Vagina (tissue), 2 donors: ENCODE measurements at regions not wholly inside any gene's neighbourhood (a gene's known extent, or its start where the extent isn't known, plus 50 kb on each side); places are given as distances from the start of the nearest gene placed in this dataset.

Experiments used
- POLR2A ChIP-seq, 2 donors: fragments of 450-650 bp; IDR thresholded peaks; one replicate each; pipeline ENCODE4 v1.6.1; 2017; ENCODE audit warnings: antibody characterized with exemption in 2 of 2, mild to moderate bottlenecking in 2 of 2, moderate library complexity in 2 of 2
- TF ChIP-seq, protein P1 (sequence below), 3 experiments: fragments of 450-650 bp in 2 of 3; fragments of 200-600 bp in 1 of 3; sonication (generic) in 1 of 3; IDR thresholded peaks; one replicate each; pipeline ENCODE4 v1.5.1; 2017 to 2019; ENCODE audit warnings: antibody characterized with exemption in 3 of 3, mild to moderate bottlenecking in 2 of 3, moderate library complexity in 2 of 3

DNA sequence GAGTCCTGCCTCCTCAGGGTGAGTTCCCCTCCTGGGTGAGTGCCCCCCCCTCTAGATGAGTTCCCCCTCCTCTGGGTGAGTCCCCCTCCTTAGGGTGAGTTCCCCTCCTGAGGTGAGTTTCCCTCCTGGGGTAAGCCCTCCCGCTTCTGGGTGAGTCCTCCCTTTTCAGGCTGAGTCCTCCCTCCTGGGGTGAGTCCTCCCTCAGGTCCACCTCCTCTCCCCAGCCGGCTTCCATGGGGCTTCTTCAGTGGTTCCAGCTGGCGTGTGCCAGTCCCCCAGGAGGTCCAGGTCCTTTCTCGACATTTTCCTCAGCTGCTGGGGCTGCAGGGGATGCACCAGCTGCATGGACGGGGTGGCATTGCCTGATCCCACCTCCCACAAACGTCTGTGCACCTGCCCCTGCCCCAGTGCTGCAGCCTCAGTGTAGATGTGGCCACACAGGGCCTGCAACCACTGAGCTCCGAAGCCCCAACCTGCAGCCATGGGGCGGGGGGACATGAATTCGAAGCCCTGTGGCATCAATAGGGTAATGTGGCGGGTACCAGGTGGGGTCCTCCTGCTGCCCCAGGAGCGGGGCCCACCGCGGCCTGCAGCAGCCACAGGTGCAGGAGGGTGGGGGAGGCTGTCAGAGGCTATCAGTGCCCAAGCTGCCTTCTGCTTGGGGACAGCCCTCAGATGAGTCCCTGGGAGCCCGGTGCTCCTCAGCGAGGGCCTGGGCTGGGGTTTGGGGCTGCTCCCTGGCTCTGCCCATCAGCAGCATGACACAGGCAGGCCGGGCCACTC is 101.3 kb upstream of the FGF3 start:
- no peak for TF ChIP-seq POLR2A (IDR thresholded peaks at IDR 0.05)
- TF ChIP-seq, protein P1, sequence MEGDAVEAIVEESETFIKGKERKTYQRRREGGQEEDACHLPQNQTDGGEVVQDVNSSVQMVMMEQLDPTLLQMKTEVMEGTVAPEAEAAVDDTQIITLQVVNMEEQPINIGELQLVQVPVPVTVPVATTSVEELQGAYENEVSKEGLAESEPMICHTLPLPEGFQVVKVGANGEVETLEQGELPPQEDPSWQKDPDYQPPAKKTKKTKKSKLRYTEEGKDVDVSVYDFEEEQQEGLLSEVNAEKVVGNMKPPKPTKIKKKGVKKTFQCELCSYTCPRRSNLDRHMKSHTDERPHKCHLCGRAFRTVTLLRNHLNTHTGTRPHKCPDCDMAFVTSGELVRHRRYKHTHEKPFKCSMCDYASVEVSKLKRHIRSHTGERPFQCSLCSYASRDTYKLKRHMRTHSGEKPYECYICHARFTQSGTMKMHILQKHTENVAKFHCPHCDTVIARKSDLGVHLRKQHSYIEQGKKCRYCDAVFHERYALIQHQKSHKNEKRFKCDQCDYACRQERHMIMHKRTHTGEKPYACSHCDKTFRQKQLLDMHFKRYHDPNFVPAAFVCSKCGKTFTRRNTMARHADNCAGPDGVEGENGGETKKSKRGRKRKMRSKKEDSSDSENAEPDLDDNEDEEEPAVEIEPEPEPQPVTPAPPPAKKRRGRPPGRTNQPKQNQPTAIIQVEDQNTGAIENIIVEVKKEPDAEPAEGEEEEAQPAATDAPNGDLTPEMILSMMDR (IDR thresholded peaks at IDR 0.05), result no peak
